ENCODE measurements at regions not wholly inside any gene's neighbourhood (a gene's known extent, or its start where the extent isn't known, plus 50 kb on each side); places are given as distances from the start of the nearest gene placed in this dataset.

GRCh38 chr2:151097895-151098294 lies 163.8 kb downstream of the RBM43 start:
- ChIA-PET POLR2A (no interaction called here), CTCF (no interaction called here)
- intact Hi-C loops (cut with DNase I, micrococcal nuclease) = no loop called here
- no peak overlapping the region for H3K4me3 Mint-ChIP-seq
- Histone ChIP-seq H3K27me3 (ENCODE audit: control insufficient read depth in 1 of 2, insufficient read depth in 2 of 2, low read length in 2 of 2) (no peaks in the 10 kb centered on the region), H3K9me3 (ENCODE audit: control insufficient read depth in 1 of 2, insufficient read depth in 1 of 2, low read length in 2 of 2) (no peaks in the 10 kb centered on the region), H3K4me3 (ENCODE audit: low read length) (no peak overlapping the region), H3K27ac (ENCODE audit: low read depth in 1 of 2, low read length in 2 of 2) (no peak overlapping the region), H3K4me1 (ENCODE audit: insufficient read depth, low read length) (no peaks in the 10 kb centered on the region), H3K36me3 (ENCODE audit: insufficient read depth, low read length) (no peaks in the 10 kb centered on the region)
- no peaks in the 10 kb centered on the region for H3K4me1 Mint-ChIP-seq (ENCODE audit: low read depth)
- no peaks in the 10 kb centered on the region for H3K36me3 Mint-ChIP-seq (ENCODE audit: low read depth)
- DNase-seq (no peak), ATAC-seq (ENCODE audit: poor library complexity) (no peak)
- no peaks in the 10 kb centered on the region for H3K9me3 Mint-ChIP-seq
- no peak overlapping the region for H3K27ac Mint-ChIP-seq
- TF ChIP-seq CTCF (IDR thresholded peaks at IDR 0.05) = no peak
- H3K27me3 Mint-ChIP-seq = no peaks in the 10 kb centered on the region

GRCh38 chr2:151097128-151097527 lies 164.5 kb downstream of the RBM43 start:
- ChIA-PET POLR2A (no interaction called here), CTCF (no interaction called here)
- TF ChIP-seq CTCF (IDR thresholded peaks at IDR 0.05) = no peak
- Mint-ChIP-seq H3K9me3 (no peaks in the 10 kb centered on the region), H3K27me3 (no peaks in the 10 kb centered on the region), H3K36me3 (ENCODE audit: low read depth) (no peaks in the 10 kb centered on the region), H3K4me1 (ENCODE audit: low read depth) (no peaks in the 10 kb centered on the region), H3K27ac (no peak overlapping the region), H3K4me3 (no peak overlapping the region)
- ATAC-seq (ENCODE audit: poor library complexity) (no peak), DNase-seq (no peak)
- Histone ChIP-seq H3K4me3 (ENCODE audit: low read length) (no peak overlapping the region), H3K9me3 (ENCODE audit: control insufficient read depth in 1 of 2, insufficient read depth in 1 of 2, low read length in 2 of 2) (no peaks in the 10 kb centered on the region), H3K36me3 (ENCODE audit: insufficient read depth, low read length) (no peaks in the 10 kb centered on the region), H3K27ac (ENCODE audit: low read depth in 1 of 2, low read length in 2 of 2) (no peak overlapping the region), H3K27me3 (ENCODE audit: control insufficient read depth in 1 of 2, insufficient read depth in 2 of 2, low read length in 2 of 2) (no peaks in the 10 kb centered on the region), H3K4me1 (ENCODE audit: insufficient read depth, low read length) (no peaks in the 10 kb centered on the region)
- intact Hi-C loops (cut with DNase I, micrococcal nuclease) = no loop called here

- H3K36me3 Mint-ChIP-seq (ENCODE audit: low read depth) = no peaks in the 10 kb centered on the region
- ATAC-seq (ENCODE audit: poor library complexity) (no peak), DNase-seq (no peak)
- no peaks in the 10 kb centered on the region for H3K9me3 ChIP-seq (ENCODE audit: control insufficient read depth in 1 of 2, insufficient read depth in 1 of 2, low read length in 2 of 2)
- H3K27me3 Mint-ChIP-seq = peaks cover 3% of the 10 kb centered on the region
- ChIA-PET POLR2A (no interaction called here), CTCF (no interaction called here)
- H3K4me1 Mint-ChIP-seq (ENCODE audit: low read depth) = no peaks in the 10 kb centered on the region
- no peaks in the 10 kb centered on the region for H3K9me3 Mint-ChIP-seq
- intact Hi-C loops (cut with DNase I, micrococcal nuclease) = no loop called here
- no peaks in the 10 kb centered on the region for H3K4me1 ChIP-seq (ENCODE audit: insufficient read depth, low read length)
- no peak overlapping the region for H3K27ac ChIP-seq (ENCODE audit: low read depth in 1 of 2, low read length in 2 of 2)
- no peak overlapping the region for H3K4me3 ChIP-seq (ENCODE audit: low read length)
- no peak overlapping the region for H3K4me3 Mint-ChIP-seq
- H3K27me3 ChIP-seq (ENCODE audit: control insufficient read depth in 1 of 2, insufficient read depth in 2 of 2, low read length in 2 of 2) = no peaks in the 10 kb centered on the region
- no peak overlapping the region for H3K27ac Mint-ChIP-seq
- TF ChIP-seq CTCF (IDR thresholded peaks at IDR 0.05) = no peak
- no peaks in the 10 kb centered on the region for H3K36me3 ChIP-seq (ENCODE audit: insufficient read depth, low read length)
Observed at GRCh38 chr2:151096235-151096634, 165.4 kb downstream of the RBM43 start.

Measured in CD4-positive, alpha-beta T cell (primary cell).